ENCODE measurements at regions not wholly inside any gene's neighbourhood (a gene's known extent, or its start where the extent isn't known, plus 50 kb on each side); places are given as distances from the start of the nearest gene placed in this dataset.

- peak; percentile 82 for ATAC-seq (ENCODE audit: low read depth)
- Histone ChIP-seq H3K36me3 (ENCODE audit: low read depth) (no peaks in the 10 kb centered on the region), H3K4me3 (ENCODE audit: severe bottlenecking) (no peak overlapping the region), H3K27ac (ENCODE audit: poor library complexity, severe bottlenecking) (no peak overlapping the region), H3K27me3 (ENCODE audit: insufficient read depth, poor library complexity, severe bottlenecking) (no peaks in the 10 kb centered on the region), H3K9me3 (ENCODE audit: severe bottlenecking) (no peaks in the 10 kb centered on the region), H3K4me1 (ENCODE audit: insufficient read depth, poor library complexity, severe bottlenecking) (peaks cover 9% of the 10 kb centered on the region)
- TF ChIP-seq CTCF (IDR thresholded peaks at IDR 0.05; ENCODE audit: poor library complexity, severe bottlenecking), result no peak
- DNase-seq (ENCODE audit: low spot score), result peak; percentile 44
These were observed 64.1 kb upstream of the UBQLN2 start for GRCh38 chrX:56499372-56499771.

- peaks cover 6% of the 10 kb centered on the region for H3K4me1 ChIP-seq (ENCODE audit: insufficient read depth, poor library complexity, severe bottlenecking)
- no peaks in the 10 kb centered on the region for H3K36me3 ChIP-seq (ENCODE audit: low read depth)
- no peaks in the 10 kb centered on the region for H3K9me3 ChIP-seq (ENCODE audit: severe bottlenecking)
- H3K27me3 ChIP-seq (ENCODE audit: insufficient read depth, poor library complexity, severe bottlenecking), result no peaks in the 10 kb centered on the region
- H3K27ac ChIP-seq (ENCODE audit: poor library complexity, severe bottlenecking), result peak overlapping the region; percentile 42
- TF ChIP-seq CTCF (IDR thresholded peaks at IDR 0.05; ENCODE audit: poor library complexity, severe bottlenecking), result peak; percentile 13
- no peak overlapping the region for H3K4me3 ChIP-seq (ENCODE audit: severe bottlenecking)
- ATAC-seq (ENCODE audit: low read depth), result peak; percentile 91
- DNase-seq (ENCODE audit: low spot score), result peak; percentile 46
These were observed 59.3 kb upstream of the UBQLN2 start for GRCh38 chrX:56503941-56504673.

GRCh38 chrX:56505866-56506265 is 57.6 kb upstream of the UBQLN2 start:
- no peak overlapping the region for H3K27ac ChIP-seq (ENCODE audit: poor library complexity, severe bottlenecking)
- DNase-seq (ENCODE audit: low spot score) (no peak), ATAC-seq (ENCODE audit: low read depth) (no peak)
- H3K4me1 ChIP-seq (ENCODE audit: insufficient read depth, poor library complexity, severe bottlenecking), result no peaks in the 10 kb centered on the region
- no peaks in the 10 kb centered on the region for H3K36me3 ChIP-seq (ENCODE audit: low read depth)
- H3K9me3 ChIP-seq (ENCODE audit: severe bottlenecking), result no peaks in the 10 kb centered on the region
- no peak overlapping the region for H3K4me3 ChIP-seq (ENCODE audit: severe bottlenecking)
- TF ChIP-seq CTCF (IDR thresholded peaks at IDR 0.05; ENCODE audit: poor library complexity, severe bottlenecking), result no peak
- no peaks in the 10 kb centered on the region for H3K27me3 ChIP-seq (ENCODE audit: insufficient read depth, poor library complexity, severe bottlenecking)
